ENCODE measurements at regions not wholly inside any gene's neighbourhood (a gene's known extent, or its start where the extent isn't known, plus 50 kb on each side); places are given as distances from the start of the nearest gene placed in this dataset.

DNA sequence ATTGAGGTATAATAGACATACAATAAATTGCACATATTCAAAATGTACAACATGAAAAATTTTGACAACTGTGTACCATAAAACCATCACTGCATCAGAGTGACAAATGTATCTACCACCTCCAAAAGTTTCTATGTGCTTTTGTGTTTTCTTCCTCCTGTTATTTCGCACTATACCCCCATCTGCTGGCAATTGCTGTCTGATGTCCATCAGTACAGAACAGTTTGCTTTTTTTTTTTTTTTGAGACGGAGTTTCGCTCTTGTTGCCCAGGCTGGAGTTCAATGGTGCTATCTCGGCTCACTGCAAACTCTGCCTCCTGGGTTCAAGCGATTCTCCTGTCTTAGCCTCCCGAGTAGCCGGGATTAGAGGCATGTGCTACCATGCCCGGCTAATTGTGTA is 154.3 kb upstream of the GIMD1 start:
- DNase-seq: peak; percentile 15
- H3K36me3 ChIP-seq (replicated peaks; ENCODE audit: control insufficient read depth, insufficient read depth, low read length): no peaks in the 10 kb centered on the region
- no peak overlapping the region for H3K4me3 ChIP-seq (ENCODE audit: insufficient read depth, low read depth, low read length)
- H3K27me3 ChIP-seq (ENCODE audit: control insufficient read depth, insufficient read depth, low read length): no peaks in the 10 kb centered on the region

DNA sequence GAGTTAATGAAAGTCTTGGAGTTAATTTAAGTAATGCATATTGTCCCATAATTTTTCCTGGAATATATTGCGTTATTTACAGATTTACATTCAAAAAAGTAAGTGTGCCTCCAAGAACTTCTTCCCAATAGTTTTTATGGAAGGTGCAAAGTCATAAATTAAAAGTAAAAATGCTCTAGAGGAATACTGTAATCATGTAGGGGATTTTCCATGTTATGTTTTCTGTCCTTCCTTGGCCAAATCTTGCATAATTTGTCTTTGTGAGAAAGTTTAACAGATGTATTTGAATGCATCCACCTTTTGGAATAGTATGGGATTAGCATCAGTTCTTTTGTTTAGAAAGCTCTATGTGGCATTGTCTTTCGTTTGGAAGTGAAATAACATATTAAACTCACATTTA is 144.1 kb upstream of the GIMD1 start:
- DNase-seq: no peak
- H3K36me3 ChIP-seq (replicated peaks; ENCODE audit: control insufficient read depth, insufficient read depth, low read length): no peaks in the 10 kb centered on the region
- H3K27me3 ChIP-seq (ENCODE audit: control insufficient read depth, insufficient read depth, low read length): no peaks in the 10 kb centered on the region
- H3K4me3 ChIP-seq (ENCODE audit: insufficient read depth, low read depth, low read length): no peak overlapping the region

DNA sequence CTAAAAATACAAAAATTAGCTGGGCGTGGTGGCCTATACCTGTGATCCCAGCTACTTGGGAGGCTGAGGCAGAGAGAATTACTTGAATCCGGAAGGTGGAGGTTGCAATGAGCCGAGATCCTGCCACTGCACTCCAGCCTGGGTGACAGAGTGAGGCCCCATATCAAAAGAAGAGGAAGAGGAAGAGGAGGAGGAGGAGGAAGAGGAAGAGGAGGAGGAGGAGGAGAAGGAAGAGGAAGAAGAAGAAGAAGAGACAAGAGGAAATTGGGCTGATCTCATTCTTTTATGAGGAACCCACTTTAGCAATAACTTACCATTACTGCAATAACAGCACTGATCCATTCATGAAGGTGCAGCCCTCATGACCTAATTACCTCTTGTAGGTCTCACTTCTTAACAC is 138.9 kb upstream of the GIMD1 start:
- no peaks in the 10 kb centered on the region for H3K27me3 ChIP-seq (ENCODE audit: control insufficient read depth, insufficient read depth, low read length)
- H3K36me3 ChIP-seq (replicated peaks; ENCODE audit: control insufficient read depth, insufficient read depth, low read length): no peaks in the 10 kb centered on the region
- H3K4me3 ChIP-seq (ENCODE audit: insufficient read depth, low read depth, low read length): no peak overlapping the region
- DNase-seq: no peak

DNA sequence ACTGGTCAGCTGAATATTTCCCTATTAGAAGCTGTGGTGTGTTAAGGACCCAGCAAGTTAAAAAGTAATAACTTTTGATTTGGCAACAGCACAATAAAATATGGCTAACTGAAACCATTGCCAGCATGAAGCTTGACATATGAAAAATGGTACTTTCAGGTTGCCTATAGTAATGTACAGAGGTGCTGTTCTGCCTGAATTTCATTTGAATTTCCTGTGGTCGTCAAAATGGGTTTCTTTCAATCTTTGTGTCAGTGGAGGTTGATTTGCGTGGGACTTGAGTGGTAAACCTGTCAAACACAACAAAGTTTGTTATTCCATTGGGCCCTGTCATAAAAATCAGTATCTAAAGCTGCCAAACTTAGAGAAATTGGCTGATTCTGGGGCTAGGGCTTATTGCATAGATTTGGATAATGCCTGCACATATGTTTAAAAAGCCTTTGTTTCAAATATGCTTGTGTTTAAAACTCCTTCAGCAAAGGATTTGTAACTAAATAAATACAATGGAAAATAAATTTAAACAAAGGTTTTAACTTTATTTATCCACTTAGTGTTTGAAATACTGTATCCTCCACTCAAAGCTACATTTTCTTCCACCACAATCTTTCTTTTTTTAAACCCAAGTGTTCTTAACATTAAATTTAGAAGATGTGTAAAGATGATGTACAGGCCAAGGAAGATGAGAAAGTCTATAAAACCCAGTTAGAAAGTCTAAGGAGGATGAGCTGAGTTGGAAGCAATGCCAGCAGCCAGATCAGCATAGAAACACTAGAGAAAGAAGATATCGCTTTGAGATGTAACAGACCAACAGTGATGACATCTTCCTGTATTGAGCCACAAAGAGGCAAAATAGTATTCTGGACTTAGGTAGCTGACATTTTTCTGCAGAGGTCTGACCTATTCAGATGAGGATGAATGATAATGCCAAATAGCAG is 134.8 kb upstream of the GIMD1 start:
- H3K27me3 ChIP-seq (ENCODE audit: control insufficient read depth, insufficient read depth, low read length): no peaks in the 10 kb centered on the region
- H3K36me3 ChIP-seq (replicated peaks; ENCODE audit: control insufficient read depth, insufficient read depth, low read length): no peaks in the 10 kb centered on the region
- H3K4me3 ChIP-seq (ENCODE audit: insufficient read depth, low read depth, low read length): no peak overlapping the region
- DNase-seq: no peak

DNA sequence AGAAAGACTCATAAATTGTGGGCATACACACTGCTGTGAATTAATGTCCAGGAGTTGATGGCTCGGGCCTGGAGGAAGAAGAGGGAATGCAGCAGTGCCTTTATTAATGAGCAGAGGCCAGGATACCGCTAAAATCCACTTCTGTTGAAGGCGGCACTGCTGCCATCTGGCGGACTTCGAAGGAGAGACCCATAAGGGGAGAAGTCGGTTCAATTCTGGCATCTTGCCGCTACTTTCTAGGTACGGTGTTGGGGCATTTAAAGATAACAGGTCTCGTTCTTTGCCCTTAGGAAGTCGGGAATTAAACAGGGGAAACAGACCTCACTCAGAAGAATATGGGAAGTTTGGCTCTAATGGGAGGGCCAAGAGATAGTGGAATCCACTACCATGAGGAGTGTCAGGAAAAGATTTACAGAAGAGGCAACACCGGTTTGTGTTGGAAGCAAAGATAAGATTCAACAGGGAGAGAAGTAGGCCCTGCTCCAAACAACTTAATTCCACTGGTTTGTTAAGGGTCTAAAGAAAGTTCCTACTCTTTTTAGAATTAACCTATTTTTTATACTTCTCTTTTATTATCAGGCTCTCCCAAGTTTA is 133.6 kb upstream of the GIMD1 start:
- no peaks in the 10 kb centered on the region for H3K27me3 ChIP-seq (ENCODE audit: control insufficient read depth, insufficient read depth, low read length)
- peak; percentile 53 for DNase-seq
- no peaks in the 10 kb centered on the region for H3K36me3 ChIP-seq (replicated peaks; ENCODE audit: control insufficient read depth, insufficient read depth, low read length)
- H3K4me3 ChIP-seq (ENCODE audit: insufficient read depth, low read depth, low read length): no peak overlapping the region

DNA sequence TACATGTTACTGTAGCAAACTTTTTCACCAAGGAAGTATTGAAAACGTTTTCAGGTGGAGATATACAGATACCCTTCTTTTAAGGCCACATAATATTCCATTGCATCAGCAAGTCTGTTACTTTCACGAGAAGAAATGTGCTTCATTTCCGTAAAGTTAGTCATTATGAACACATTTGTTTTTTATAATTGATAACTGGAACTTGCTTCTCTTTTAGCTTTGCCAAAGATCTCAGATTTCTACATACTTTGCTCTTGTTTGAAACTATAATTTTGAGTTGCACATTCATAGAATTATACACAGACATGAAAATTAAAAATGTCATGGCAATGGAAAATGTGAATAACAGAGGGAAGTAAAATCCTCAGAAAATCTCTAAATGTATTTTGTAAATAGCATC is 128.7 kb upstream of the GIMD1 start:
- no peak for DNase-seq
- Histone ChIP-seq H3K27me3 (ENCODE audit: control insufficient read depth, insufficient read depth, low read length) (no peaks in the 10 kb centered on the region), H3K36me3 (replicated peaks; ENCODE audit: control insufficient read depth, insufficient read depth, low read length) (no peaks in the 10 kb centered on the region), H3K4me3 (ENCODE audit: insufficient read depth, low read depth, low read length) (no peak overlapping the region)

DNA sequence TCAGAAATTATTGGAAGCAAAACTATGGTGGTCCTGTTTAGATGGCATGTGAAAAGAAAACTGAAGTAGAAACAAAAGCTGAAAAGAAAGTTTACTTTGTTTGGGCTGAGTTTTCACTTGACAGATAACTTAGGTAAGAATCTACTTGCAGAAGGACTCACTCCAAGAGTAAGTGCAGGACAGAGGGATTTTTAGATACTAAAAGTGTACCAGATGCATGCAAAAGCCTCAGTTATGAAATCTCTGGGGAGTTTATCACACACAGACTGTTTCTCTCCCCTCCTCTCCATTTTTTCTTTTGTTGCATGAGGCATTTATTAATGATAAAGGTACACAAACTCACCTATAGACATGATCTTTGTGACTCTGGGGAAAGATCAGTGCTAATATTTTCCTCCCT is 127.5 kb upstream of the GIMD1 start:
- DNase-seq: no peak
- H3K36me3 ChIP-seq (replicated peaks; ENCODE audit: control insufficient read depth, insufficient read depth, low read length): no peaks in the 10 kb centered on the region
- no peak overlapping the region for H3K4me3 ChIP-seq (ENCODE audit: insufficient read depth, low read depth, low read length)
- H3K27me3 ChIP-seq (ENCODE audit: control insufficient read depth, insufficient read depth, low read length): no peaks in the 10 kb centered on the region

DNA sequence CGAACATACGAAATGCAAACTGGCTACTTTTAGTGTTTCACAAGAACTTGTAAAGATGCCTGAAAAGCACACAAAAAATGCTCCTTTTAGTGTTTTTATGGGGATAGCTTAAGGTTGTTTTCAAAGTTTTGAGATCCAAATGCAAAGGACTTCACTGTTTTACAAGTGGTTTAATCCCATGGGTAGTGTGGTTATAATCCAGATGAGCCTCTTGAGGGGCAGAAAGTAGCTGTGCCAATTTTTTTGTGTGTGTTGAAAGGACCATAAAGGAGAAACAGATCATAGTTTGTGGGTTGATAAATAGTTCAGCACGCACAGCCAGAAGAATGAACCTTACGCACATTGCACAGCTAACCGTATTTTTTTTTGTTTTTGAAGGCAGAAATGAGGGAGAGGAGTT is 126.9 kb upstream of the GIMD1 start:
- no peaks in the 10 kb centered on the region for H3K36me3 ChIP-seq (replicated peaks; ENCODE audit: control insufficient read depth, insufficient read depth, low read length)
- no peak overlapping the region for H3K4me3 ChIP-seq (ENCODE audit: insufficient read depth, low read depth, low read length)
- H3K27me3 ChIP-seq (ENCODE audit: control insufficient read depth, insufficient read depth, low read length): no peaks in the 10 kb centered on the region
- DNase-seq: no peak

DNA sequence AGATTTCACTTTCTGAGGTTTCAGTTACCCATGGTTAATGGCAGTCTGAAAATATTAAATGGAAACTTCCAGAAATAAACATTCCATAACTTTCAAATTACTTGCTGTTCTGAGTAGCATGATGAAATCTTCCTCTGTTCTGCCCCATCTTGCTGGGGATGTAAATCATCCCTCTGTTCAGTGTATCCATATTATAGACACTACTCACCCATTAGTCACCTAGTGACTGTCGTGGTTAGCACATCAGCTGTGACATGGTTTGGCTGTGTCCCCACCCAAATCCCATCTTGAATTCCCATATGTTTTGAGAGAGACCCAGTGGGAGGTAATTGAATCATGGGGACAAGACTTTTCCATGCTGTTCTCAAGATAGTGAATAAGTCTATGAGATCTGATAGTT is 125.5 kb upstream of the GIMD1 start:
- Histone ChIP-seq H3K4me3 (ENCODE audit: insufficient read depth, low read depth, low read length) (no peak overlapping the region), H3K36me3 (replicated peaks; ENCODE audit: control insufficient read depth, insufficient read depth, low read length) (no peaks in the 10 kb centered on the region), H3K27me3 (ENCODE audit: control insufficient read depth, insufficient read depth, low read length) (no peaks in the 10 kb centered on the region)
- DNase-seq: no peak

DNA sequence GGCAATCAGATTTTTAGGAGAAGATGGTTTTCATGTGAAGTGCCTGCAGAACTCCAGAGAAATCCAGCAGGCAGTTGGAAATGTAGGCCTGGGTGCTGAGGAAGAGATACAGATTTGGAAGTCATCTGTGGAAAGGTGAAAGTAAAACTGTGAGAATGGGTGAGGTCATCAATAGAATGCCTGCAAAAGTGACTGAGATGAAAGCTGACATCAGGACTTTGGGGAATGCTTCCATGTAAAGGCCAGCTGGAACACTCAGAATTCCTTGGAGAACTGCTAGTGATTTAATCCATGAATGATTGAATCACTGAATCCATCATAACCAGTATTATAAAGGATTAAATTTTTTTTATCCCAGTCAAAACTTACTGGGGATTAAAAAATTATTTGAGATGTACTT is 124.5 kb upstream of the GIMD1 start:
- DNase-seq: no peak
- H3K36me3 ChIP-seq (replicated peaks; ENCODE audit: control insufficient read depth, insufficient read depth, low read length): no peaks in the 10 kb centered on the region
- no peaks in the 10 kb centered on the region for H3K27me3 ChIP-seq (ENCODE audit: control insufficient read depth, insufficient read depth, low read length)
- H3K4me3 ChIP-seq (ENCODE audit: insufficient read depth, low read depth, low read length): no peak overlapping the region

DNA sequence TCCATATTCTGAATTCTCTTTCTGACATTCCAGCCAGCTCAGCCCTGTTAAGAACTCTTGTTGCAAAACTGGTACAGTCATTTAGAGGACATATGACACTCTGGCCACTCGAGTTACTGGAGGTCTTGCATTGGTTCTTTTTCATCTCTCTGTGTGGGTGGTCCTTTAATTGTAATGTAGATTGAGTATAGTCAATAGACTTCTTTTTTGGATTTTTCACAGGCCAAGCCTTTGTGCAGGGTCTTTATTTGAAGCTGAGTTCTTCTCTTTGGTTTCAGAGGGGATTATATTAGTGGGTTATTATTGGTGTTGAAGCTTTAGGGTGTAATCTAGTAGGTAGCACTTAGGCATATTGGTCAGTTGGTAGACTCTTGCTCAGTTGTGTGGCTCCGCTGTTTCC is 118.0 kb upstream of the GIMD1 start:
- Histone ChIP-seq H3K27me3 (ENCODE audit: control insufficient read depth, insufficient read depth, low read length) (no peaks in the 10 kb centered on the region), H3K4me3 (ENCODE audit: insufficient read depth, low read depth, low read length) (no peak overlapping the region), H3K36me3 (replicated peaks; ENCODE audit: control insufficient read depth, insufficient read depth, low read length) (no peaks in the 10 kb centered on the region)
- DNase-seq: no peak

DNA sequence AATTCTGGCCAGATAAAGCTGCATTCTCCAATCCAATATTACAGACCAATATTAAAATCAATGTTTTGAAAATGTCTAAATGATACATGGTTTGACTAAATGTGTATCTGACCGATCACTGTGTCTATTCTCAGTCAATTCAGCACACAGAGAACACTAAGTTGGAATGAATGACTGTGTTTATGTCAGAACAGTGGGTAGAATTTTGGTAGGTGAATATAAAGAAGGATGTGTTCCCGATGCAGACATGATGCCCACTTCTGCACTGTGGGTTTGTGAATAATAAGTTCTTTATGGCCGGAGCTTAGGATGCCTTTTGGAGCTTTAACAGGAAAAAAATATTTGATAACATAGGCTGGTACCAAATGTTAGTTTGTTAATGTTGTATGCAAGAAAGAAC is 113.2 kb upstream of the GIMD1 start:
- no peak for DNase-seq
- H3K27me3 ChIP-seq (ENCODE audit: control insufficient read depth, insufficient read depth, low read length): no peaks in the 10 kb centered on the region
- H3K4me3 ChIP-seq (ENCODE audit: insufficient read depth, low read depth, low read length): no peak overlapping the region
- no peaks in the 10 kb centered on the region for H3K36me3 ChIP-seq (replicated peaks; ENCODE audit: control insufficient read depth, insufficient read depth, low read length)

DNA sequence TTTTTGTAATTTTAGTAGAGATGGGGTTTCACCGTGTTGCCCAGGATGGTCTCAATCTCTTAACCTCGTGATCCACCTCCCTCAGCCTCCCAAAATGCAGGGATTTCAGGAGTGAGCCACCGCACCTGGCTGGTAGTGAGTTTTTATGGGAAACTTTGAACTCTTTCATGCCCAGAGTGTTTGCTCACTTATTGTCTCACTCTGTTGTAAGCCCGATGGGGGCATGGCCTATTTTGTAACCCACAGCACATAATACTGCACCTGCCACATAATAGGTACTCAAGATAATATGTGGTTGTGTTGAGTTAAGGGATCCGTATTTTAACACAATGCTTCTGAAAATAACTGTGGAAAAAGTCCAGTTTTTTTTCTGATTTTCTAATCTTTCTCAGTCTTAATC is 109.6 kb upstream of the GIMD1 start:
- Histone ChIP-seq H3K4me3 (ENCODE audit: insufficient read depth, low read depth, low read length) (no peak overlapping the region), H3K36me3 (replicated peaks; ENCODE audit: control insufficient read depth, insufficient read depth, low read length) (no peaks in the 10 kb centered on the region), H3K27me3 (ENCODE audit: control insufficient read depth, insufficient read depth, low read length) (no peaks in the 10 kb centered on the region)
- no peak for DNase-seq

DNA sequence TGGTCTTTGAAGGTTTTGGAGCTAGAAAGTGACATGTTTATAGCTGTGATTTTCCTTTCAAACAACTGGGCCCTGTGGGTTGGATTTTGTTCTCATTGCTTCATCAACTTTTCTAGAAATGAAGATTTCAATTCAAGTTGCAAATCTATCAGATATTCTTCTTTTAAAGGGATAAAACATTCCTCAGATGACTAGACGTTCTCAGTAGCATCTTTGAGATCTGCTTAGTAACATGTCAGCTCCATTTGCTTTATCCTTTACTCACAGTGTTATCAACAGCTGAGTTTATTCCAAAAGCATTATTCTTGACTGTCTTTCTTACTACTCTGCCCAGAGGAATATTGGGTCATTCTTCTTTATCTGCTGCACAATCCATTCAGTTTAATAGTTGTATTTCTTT is 108.2 kb upstream of the GIMD1 start:
- Histone ChIP-seq H3K27me3 (ENCODE audit: control insufficient read depth, insufficient read depth, low read length) (no peaks in the 10 kb centered on the region), H3K4me3 (ENCODE audit: insufficient read depth, low read depth, low read length) (no peak overlapping the region), H3K36me3 (replicated peaks; ENCODE audit: control insufficient read depth, insufficient read depth, low read length) (no peaks in the 10 kb centered on the region)
- no peak for DNase-seq

DNA sequence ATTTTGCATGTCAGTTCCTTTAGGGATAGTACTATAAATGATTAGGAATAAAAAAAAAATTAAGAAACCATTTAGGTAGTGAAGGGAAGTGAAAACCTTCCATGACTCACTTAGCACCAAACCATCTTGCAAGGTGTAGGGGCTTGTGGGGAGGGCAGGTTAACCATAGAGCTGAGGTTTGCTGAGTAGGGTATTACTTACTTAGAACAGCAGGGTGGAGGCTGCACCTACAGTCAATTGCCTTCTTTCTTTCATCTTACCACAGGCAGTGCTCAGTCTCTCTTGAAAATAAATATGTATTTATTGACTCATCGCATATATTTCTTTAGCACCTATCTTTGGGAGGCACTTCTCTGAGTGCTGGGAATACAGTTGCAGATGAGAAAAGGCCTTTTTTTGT is 104.9 kb upstream of the GIMD1 start:
- H3K36me3 ChIP-seq (replicated peaks; ENCODE audit: control insufficient read depth, insufficient read depth, low read length): no peaks in the 10 kb centered on the region
- no peak overlapping the region for H3K4me3 ChIP-seq (ENCODE audit: insufficient read depth, low read depth, low read length)
- no peak for DNase-seq
- H3K27me3 ChIP-seq (ENCODE audit: control insufficient read depth, insufficient read depth, low read length): no peaks in the 10 kb centered on the region
